HepG2 (cell line): ENCODE measurements at regions not wholly inside any gene's neighbourhood (a gene's known extent, or its start where the extent isn't known, plus 50 kb on each side); places are given as distances from the start of the nearest gene placed in this dataset.

Source experiments
- AHDC1 ChIP-seq: sonication (generic); formaldehyde crosslinking; IDR thresholded peaks from 2 replicates; pipeline ENCODE4 v1.5.1; 2020; ENCODE audit warnings: mild to moderate bottlenecking, missing genetic modification reagents, borderline replicate concordance
- BCL6 ChIP-seq: IDR thresholded peaks from 2 replicates; pipeline ENCODE4 v1.6.1; 2016; ENCODE audit warnings: missing genetic modification reagents, missing compliant biosample characterization
- ERF ChIP-seq: IDR thresholded peaks from 2 replicates; pipeline ENCODE4 v1.6.1; 2018; ENCODE audit warnings: missing biosample characterization, missing genetic modification reagents
- MED1 ChIP-seq: sonication (generic); formaldehyde crosslinking; IDR thresholded peaks from 2 replicates; pipeline ENCODE4 v1.4.0; 2020; ENCODE audit warnings: missing genetic modification reagents
- POLR2G ChIP-seq: fragments of 200-400 bp; formaldehyde crosslinking; IDR thresholded peaks from 2 replicates; pipeline ENCODE4 v1.6.1; 2018; ENCODE audit warnings: mild to moderate bottlenecking, low read depth, low read length, moderate library complexity
- SMAD1 ChIP-seq: sonication (generic); formaldehyde crosslinking; IDR thresholded peaks from 2 replicates; pipeline ENCODE4 v1.4.0; 2020; ENCODE audit warnings: missing genetic modification reagents, low read depth, mild to moderate bottlenecking, borderline replicate concordance
- SP4 ChIP-seq: sonication (generic); formaldehyde crosslinking; IDR thresholded peaks from 2 replicates; pipeline ENCODE4 v1.8.1; 2023; ENCODE audit warnings: mild to moderate bottlenecking, missing genetic modification reagents
- THRA ChIP-seq: sonication (generic); formaldehyde crosslinking; IDR thresholded peaks from 2 replicates; pipeline ENCODE4 v1.4.0; 2020; ENCODE audit warnings: missing genetic modification reagents, borderline replicate concordance
- ZHX2 ChIP-seq, 2 experiments: sonication (generic) in 1 of 2; formaldehyde crosslinking in 1 of 2; IDR thresholded peaks; 2 replicates each; pipeline versions ENCODE4 v1.6.1 to v1.9.0; 2014 to 2022; ENCODE audit warnings: antibody characterized with exemption in 1 of 2, borderline replicate concordance in 1 of 2, inconsistent platforms in 1 of 2, low read depth in 1 of 2, missing genetic modification reagents in 1 of 2
- ZNF292 ChIP-seq: sonication (generic); formaldehyde crosslinking; IDR thresholded peaks from 2 replicates; pipeline ENCODE4 v1.8.1; 2022; ENCODE audit warnings: mild to moderate bottlenecking, low read depth, missing genetic modification reagents, borderline replicate concordance
- ZNF605 ChIP-seq: sonication (generic); formaldehyde crosslinking; IDR thresholded peaks from 2 replicates; pipeline ENCODE4 v1.8.0; 2022; ENCODE audit warnings: mild to moderate bottlenecking, missing genetic modification reagents
- ZNF678 ChIP-seq: sonication (generic); formaldehyde crosslinking; IDR thresholded peaks from 2 replicates; pipeline ENCODE4 v1.4.0; 2020; ENCODE audit warnings: mild to moderate bottlenecking, missing genetic modification reagents
- ZSCAN29 ChIP-seq: sonication (generic); formaldehyde crosslinking; conservative IDR thresholded peaks from 2 replicates; pipeline ENCODE4 v1.4.0; 2020; ENCODE audit warnings: mild to moderate bottlenecking, missing genetic modification reagents
- TF ChIP-seq, protein P1 (sequence below): sonication (generic); formaldehyde crosslinking; IDR thresholded peaks from 2 replicates; pipeline ENCODE4 v1.4.0; 2020; ENCODE audit warnings: mild to moderate bottlenecking, missing genetic modification reagents

DNA sequence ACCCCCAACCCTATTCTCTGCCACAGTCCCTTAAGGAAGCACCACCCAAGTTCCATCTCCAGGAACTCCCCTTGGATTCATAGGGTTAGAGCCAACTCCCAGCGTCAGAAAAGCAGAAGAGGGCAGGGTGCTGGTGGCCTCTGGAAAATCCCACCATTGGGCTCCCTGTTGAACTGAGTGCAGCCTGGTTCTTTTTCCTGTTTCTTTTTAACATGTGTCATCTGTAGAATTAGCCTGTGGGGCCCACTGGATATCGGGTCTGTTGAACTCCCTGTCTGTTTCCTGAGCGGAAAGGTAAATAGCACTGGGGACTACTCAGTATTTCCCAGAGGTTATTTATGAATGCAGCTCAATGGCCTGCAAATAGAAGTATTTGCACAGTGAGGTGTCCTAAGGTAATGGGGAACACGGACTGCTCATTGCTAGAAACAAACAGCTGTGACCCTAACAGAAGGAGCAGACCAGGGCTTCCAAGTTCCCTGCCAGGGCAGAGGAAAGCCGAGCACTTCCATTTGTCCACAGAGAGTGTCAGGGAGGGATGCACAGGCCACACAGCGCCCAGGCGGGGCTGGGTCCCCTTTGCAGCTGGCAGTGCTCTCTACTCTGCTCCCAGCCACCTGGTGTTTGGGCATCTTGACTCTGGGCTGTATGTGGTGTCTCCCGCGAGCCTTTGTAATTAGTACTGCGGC is 102.6 kb downstream of the FHDC1 start (continued):
- TF ChIP-seq, protein P1, sequence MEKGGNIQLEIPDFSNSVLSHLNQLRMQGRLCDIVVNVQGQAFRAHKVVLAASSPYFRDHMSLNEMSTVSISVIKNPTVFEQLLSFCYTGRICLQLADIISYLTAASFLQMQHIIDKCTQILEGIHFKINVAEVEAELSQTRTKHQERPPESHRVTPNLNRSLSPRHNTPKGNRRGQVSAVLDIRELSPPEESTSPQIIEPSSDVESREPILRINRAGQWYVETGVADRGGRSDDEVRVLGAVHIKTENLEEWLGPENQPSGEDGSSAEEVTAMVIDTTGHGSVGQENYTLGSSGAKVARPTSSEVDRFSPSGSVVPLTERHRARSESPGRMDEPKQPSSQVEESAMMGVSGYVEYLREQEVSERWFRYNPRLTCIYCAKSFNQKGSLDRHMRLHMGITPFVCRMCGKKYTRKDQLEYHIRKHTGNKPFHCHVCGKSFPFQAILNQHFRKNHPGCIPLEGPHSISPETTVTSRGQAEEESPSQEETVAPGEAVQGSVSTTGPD, result no peak
- TF ChIP-seq ZNF292, result peak; percentile 83
- no peak for TF ChIP-seq ZNF678 (CRISPR knock-in tag)
- TF ChIP-seq AHDC1 (CRISPR knock-in tag), result peak; percentile 95; the same call in 1 of the 2 replicates
- 0 out of 2 replicates have a peak, but pooled peaks have one; percentile 52 for TF ChIP-seq SP4
- TF ChIP-seq POLR2G, result 0 out of 2 replicates have a peak, but pooled peaks have one; percentile 54
- TF ChIP-seq ZHX2 (IDR thresholded peaks at IDR 0.05; ENCODE audit: low read depth), result no peak
- no peak for TF ChIP-seq ZHX2 (CRISPR knock-in tag; IDR thresholded peaks at IDR 0.05; ENCODE audit: borderline replicate concordance)
- 0 out of 2 replicates have a peak, but pooled peaks have one; percentile 34 for TF ChIP-seq ZSCAN29 (CRISPR knock-in tag)
- TF ChIP-seq ERF, result no peak
- peak; percentile 79; the same call in 1 of the 2 replicates for TF ChIP-seq MED1 (CRISPR knock-in tag)
- peak; percentile 97; the same call in 1 of the 2 replicates for TF ChIP-seq THRA (CRISPR knock-in tag)
- 0 out of 2 replicates have a peak, but pooled peaks have one; percentile 60 for TF ChIP-seq SMAD1 (CRISPR knock-in tag)
- TF ChIP-seq BCL6 (CRISPR knock-in tag), result peak; percentile 92
- TF ChIP-seq ZNF605, result no peak
